ENCODE measurements at regions not wholly inside any gene's neighbourhood (a gene's known extent, or its start where the extent isn't known, plus 50 kb on each side); places are given as distances from the start of the nearest gene placed in this dataset.

- Histone ChIP-seq H3K9me3 (ENCODE audit: insufficient read depth, low read length, severe bottlenecking) (no peaks in the 10 kb centered on the region), H3K36me3 (ENCODE audit: insufficient read depth, low read length) (no peaks in the 10 kb centered on the region), H3K9ac (ENCODE audit: low read depth, low read length) (no peak overlapping the region), H3K4me3 (ENCODE audit: low read depth in 1 of 2, low read length in 2 of 2) (no peak overlapping the region), H3K4me2 (ENCODE audit: insufficient read depth, low read length) (no peak overlapping the region), H4K20me1 (ENCODE audit: insufficient read depth, low read length) (no peaks in the 10 kb centered on the region), H2AFZ (ENCODE audit: low read depth, low read length) (no peak overlapping the region), H3K27me3 (ENCODE audit: insufficient read depth, low read length, poor library complexity) (peaks cover 7% of the 10 kb centered on the region), H3K4me1 (ENCODE audit: insufficient read depth, low read length) (no peaks in the 10 kb centered on the region), H3K27ac (ENCODE audit: low read length) (no peak overlapping the region), H3K79me2 (ENCODE audit: insufficient read depth, low read length) (no peaks in the 10 kb centered on the region)
- no peak for TF ChIP-seq EZH2 (IDR thresholded peaks at IDR 0.05; ENCODE audit: borderline replicate concordance, low read depth, low read length, severe bottlenecking)
- no peak for TF ChIP-seq CTCF (IDR thresholded peaks at IDR 0.05; ENCODE audit: borderline replicate concordance, extremely low read depth, low read length, poor library complexity, severe bottlenecking)
- no peak for ATAC-seq (ENCODE audit: insufficient read depth, low read depth)
- DNase-seq: no peak
Observed at GRCh38 chr3:40723083-40723660, 198.4 kb downstream of the ZNF621 start.

DNA sequence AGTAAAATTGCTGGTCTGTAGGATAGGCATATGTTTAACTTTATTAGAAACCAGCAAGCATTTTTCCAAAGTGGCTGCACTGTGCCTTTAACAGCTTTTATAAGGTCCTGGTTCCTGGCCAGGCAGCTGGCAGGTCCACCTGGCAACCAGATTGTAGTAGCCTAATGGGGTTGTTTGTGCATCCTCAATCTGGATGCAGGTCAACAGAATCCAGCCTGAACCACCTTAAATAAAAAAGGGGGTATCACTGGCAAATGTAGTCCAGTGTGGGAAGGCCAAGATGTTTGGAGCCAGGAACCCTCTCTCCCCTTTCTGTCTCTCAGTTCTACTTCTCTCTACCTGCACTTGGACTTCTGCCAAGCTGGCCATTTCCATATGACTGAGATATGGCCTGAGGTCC, 200.3 kb downstream of the ZNF621 start:
- Histone ChIP-seq H2AFZ (ENCODE audit: low read depth, low read length) (no peak overlapping the region), H4K20me1 (ENCODE audit: insufficient read depth, low read length) (no peaks in the 10 kb centered on the region), H3K27me3 (ENCODE audit: insufficient read depth, low read length, poor library complexity) (peaks cover 7% of the 10 kb centered on the region), H3K79me2 (ENCODE audit: insufficient read depth, low read length) (no peaks in the 10 kb centered on the region), H3K9ac (ENCODE audit: low read depth, low read length) (no peak overlapping the region), H3K4me2 (ENCODE audit: insufficient read depth, low read length) (no peak overlapping the region), H3K36me3 (ENCODE audit: insufficient read depth, low read length) (no peaks in the 10 kb centered on the region), H3K4me3 (ENCODE audit: low read depth in 1 of 2, low read length in 2 of 2) (no peak overlapping the region), H3K4me1 (ENCODE audit: insufficient read depth, low read length) (no peaks in the 10 kb centered on the region), H3K27ac (ENCODE audit: low read length) (no peak overlapping the region), H3K9me3 (ENCODE audit: insufficient read depth, low read length, severe bottlenecking) (no peaks in the 10 kb centered on the region)
- no peak for TF ChIP-seq EZH2 (IDR thresholded peaks at IDR 0.05; ENCODE audit: borderline replicate concordance, low read depth, low read length, severe bottlenecking)
- no peak for TF ChIP-seq CTCF (IDR thresholded peaks at IDR 0.05; ENCODE audit: borderline replicate concordance, extremely low read depth, low read length, poor library complexity, severe bottlenecking)
- DNase-seq (no peak), ATAC-seq (ENCODE audit: insufficient read depth, low read depth) (no peak)

GRCh38 chr3:40731445-40731844, 206.7 kb downstream of the ZNF621 start:
- Histone ChIP-seq H3K9me3 (ENCODE audit: insufficient read depth, low read length, severe bottlenecking) (no peaks in the 10 kb centered on the region), H3K79me2 (ENCODE audit: insufficient read depth, low read length) (no peaks in the 10 kb centered on the region), H4K20me1 (ENCODE audit: insufficient read depth, low read length) (no peaks in the 10 kb centered on the region), H3K27ac (ENCODE audit: low read length) (no peak overlapping the region), H3K4me2 (ENCODE audit: insufficient read depth, low read length) (no peak overlapping the region), H3K27me3 (ENCODE audit: insufficient read depth, low read length, poor library complexity) (no peaks in the 10 kb centered on the region), H3K4me1 (ENCODE audit: insufficient read depth, low read length) (no peaks in the 10 kb centered on the region), H3K36me3 (ENCODE audit: insufficient read depth, low read length) (no peaks in the 10 kb centered on the region), H3K9ac (ENCODE audit: low read depth, low read length) (no peak overlapping the region), H3K4me3 (ENCODE audit: low read depth in 1 of 2, low read length in 2 of 2) (no peak overlapping the region), H2AFZ (ENCODE audit: low read depth, low read length) (no peak overlapping the region)
- no peak for TF ChIP-seq CTCF (IDR thresholded peaks at IDR 0.05; ENCODE audit: borderline replicate concordance, extremely low read depth, low read length, poor library complexity, severe bottlenecking)
- TF ChIP-seq EZH2 (IDR thresholded peaks at IDR 0.05; ENCODE audit: borderline replicate concordance, low read depth, low read length, severe bottlenecking): no peak
- ATAC-seq (ENCODE audit: insufficient read depth, low read depth) (no peak), DNase-seq (no peak)

GRCh38 chr3:40736943-40737342, 212.2 kb downstream of the ZNF621 start:
- Histone ChIP-seq H3K79me2 (ENCODE audit: insufficient read depth, low read length) (no peaks in the 10 kb centered on the region), H2AFZ (ENCODE audit: low read depth, low read length) (no peak overlapping the region), H3K4me3 (ENCODE audit: low read depth in 1 of 2, low read length in 2 of 2) (no peak overlapping the region), H3K27me3 (ENCODE audit: insufficient read depth, low read length, poor library complexity) (peaks cover 7% of the 10 kb centered on the region), H3K9me3 (ENCODE audit: insufficient read depth, low read length, severe bottlenecking) (no peaks in the 10 kb centered on the region), H3K4me1 (ENCODE audit: insufficient read depth, low read length) (no peaks in the 10 kb centered on the region), H4K20me1 (ENCODE audit: insufficient read depth, low read length) (no peaks in the 10 kb centered on the region), H3K36me3 (ENCODE audit: insufficient read depth, low read length) (no peaks in the 10 kb centered on the region), H3K4me2 (ENCODE audit: insufficient read depth, low read length) (no peak overlapping the region), H3K27ac (ENCODE audit: low read length) (no peak overlapping the region), H3K9ac (ENCODE audit: low read depth, low read length) (no peak overlapping the region)
- DNase-seq (no peak), ATAC-seq (ENCODE audit: insufficient read depth, low read depth) (no peak)
- TF ChIP-seq CTCF (IDR thresholded peaks at IDR 0.05; ENCODE audit: borderline replicate concordance, extremely low read depth, low read length, poor library complexity, severe bottlenecking) (no peak), EZH2 (IDR thresholded peaks at IDR 0.05; ENCODE audit: borderline replicate concordance, low read depth, low read length, severe bottlenecking) (no peak)

Data from DND-41 (cell line).